ENCODE measurements at regions not wholly inside any gene's neighbourhood (a gene's known extent, or its start where the extent isn't known, plus 50 kb on each side); places are given as distances from the start of the nearest gene placed in this dataset.

DNA sequence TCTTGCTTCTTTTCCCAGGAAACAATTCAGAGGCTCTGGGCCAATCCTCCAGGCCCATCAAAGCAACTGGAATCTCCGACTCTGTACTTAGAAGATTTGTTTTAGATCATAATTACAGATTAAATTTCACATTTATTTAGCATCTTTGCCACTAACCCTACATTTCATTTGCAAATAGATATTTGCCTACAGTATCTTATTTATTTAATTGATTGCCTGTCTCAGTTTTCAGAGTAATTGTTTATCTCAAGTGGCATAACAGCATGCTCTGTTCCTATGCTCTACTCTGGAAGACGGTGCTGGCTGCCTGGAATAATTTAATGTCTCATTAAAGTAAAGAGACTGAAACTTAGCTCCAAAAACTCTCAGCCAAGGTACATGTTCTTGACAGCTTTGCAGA lies 213.4 kb downstream of the HNMT start:
- DNase-seq (ENCODE audit: low read depth): no peak

GRCh38 chr2:138180692-138181386 lies 216.6 kb downstream of the HNMT start:
- DNase-seq (ENCODE audit: low read depth): no peak

DNA sequence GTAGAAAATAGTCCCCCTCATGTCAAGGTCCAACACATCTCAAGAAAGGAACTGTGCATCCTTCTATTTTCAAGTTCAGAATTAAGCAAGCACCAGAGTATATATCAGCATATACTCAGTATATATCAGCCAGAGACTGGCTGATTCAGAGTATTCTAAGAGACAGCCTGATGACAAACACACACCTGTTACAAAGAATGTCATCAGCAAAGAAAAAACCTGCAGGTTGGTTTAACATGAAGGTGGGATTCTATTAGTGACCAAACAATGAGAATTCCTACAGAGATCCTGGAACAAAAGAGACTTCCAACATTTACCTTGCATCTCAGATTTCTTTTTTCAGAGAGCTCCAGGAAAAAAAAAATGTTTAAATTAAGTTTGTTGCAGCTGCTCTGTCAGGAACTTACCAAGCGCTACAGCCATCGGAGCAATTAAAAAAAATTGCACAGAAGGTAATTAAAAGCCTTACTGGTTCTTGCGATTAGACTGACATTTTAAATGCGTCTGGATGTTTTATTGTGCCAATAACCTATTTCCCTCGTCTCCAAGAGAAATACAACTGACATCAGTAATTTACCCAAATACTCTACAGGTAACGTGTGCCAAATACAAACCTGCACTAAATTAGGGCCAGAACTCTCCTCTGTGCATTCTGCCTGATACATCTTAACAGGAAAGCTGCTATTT lies 218.1 kb downstream of the HNMT start:
- no peak for DNase-seq (ENCODE audit: low read depth)

DNA sequence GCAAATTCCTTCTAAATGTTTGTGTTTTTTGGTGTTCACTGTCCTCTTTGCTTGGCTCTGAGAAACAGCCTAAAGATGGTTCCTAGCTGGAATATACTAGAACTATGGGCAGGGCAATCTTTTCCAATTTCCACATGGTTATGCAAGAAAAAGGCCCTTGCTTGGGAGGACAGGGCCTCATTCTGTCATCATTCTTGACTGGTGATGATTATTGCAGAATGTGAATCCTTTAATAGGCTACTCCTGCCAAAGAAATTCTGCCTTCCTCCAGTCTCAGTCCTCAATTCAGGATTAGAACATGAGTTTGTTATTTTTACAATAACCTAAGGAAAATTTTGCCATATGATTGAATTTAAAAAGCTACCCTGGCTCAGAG lies 218.7 kb downstream of the HNMT start:
- peak; percentile 20 for DNase-seq (ENCODE audit: low read depth)

DNA sequence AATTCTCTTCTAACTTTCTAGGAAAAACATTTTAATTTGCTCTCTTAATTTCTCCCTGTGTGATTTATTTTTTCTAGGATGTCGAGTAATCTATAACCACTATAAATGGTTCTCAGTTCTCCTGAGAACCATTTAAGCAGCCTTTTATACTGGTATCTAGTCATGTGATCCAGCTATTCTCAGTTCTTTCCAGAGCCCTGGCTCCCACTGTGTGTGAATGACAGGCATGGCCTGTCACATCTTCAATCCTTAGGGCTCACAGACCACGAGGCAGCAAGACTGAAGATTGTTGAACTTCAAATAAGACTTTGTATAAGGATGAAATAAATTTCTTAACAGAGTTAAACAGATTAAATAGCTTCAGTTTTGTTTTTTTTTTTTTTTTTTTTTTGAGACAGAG lies 219.4 kb downstream of the HNMT start:
- no peak for DNase-seq (ENCODE audit: low read depth)

GRCh38 chr2:138184428-138184827 lies 220.2 kb downstream of the HNMT start:
- DNase-seq (ENCODE audit: low read depth): no peak

GRCh38 chr2:138185827-138186226 lies 221.6 kb downstream of the HNMT start:
- no peak for DNase-seq (ENCODE audit: low read depth)

DNA sequence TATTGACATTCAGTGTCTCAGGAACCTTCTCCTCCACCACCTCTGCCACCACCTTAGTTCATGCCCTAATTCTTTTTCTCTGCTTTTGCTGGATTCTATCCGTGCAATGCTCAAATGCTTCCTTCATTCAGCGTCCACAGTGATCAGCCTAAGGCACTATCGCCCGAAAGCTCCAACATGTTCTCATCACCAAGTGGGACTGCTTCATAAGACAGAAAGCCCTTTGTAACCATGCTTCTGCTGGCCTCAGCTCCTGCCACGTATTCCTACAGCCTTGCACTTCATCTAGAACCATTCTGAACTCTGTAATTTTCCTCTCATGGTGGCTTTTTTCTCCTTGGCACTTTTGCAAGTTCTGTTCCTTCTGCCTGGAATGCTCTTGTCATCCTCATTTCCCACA lies 222.9 kb downstream of the HNMT start:
- no peak for DNase-seq (ENCODE audit: low read depth)

DNA sequence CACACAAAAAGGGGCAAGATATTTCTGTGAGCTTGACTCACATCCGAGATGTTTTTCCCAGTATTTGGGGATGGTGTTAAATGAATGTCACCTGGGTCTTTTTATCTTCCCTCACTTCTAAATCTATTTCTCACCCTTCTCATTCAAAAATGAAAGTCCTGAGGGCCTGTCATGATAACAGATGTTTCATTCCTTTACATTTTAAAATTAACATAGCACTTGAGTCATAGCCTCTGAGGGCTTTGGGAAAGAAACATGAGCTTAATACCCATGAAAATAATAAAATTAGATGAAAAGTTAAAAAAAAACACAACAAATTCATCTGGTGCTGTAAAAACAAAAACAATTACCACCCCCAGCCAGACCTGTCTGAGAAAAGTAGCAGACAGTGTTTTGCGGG lies 226.7 kb downstream of the HNMT start:
- no peak for DNase-seq (ENCODE audit: low read depth)

GRCh38 chr2:138193416-138194213 lies 229.3 kb downstream of the HNMT start:
- no peak for DNase-seq (ENCODE audit: low read depth)

DNA sequence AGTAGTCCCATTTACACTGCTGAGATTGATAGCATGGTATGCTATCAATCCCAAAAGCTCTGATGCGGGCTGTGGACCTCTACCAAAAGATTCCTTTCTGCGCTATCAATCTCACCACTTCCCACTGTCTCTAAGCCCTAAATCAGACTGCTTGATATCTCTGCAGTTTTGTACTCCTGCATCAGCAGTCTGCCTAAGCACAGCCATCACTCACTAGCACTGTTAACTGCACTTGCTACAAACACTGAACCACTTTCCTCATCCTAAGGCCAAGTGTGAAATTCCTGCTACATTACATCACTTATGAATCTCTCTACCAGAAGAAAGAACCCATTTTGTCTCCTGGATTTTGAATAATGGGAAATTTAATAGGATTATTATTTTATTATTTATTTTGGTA lies 237.0 kb downstream of the HNMT start:
- no peak for DNase-seq (ENCODE audit: low read depth)

DNA sequence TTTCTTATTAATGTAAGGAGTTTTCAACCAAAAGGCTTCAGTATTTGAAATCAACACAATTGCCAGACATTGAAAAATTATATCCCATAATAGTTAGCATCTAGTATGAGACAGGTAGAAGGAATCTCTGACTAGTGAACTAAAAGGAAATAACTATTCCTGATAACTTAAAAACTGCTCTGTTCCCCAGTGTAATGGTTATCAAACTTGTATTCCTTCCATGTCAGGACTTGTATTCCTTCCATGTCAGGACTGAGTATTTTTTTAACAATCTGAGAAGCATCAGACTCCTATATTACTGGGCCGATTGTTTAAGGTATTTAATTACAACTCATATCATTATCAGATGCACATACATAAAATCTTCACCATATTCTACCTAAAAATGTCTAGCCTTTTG lies 238.5 kb downstream of the HNMT start:
- no peak for DNase-seq (ENCODE audit: low read depth)

GRCh38 chr2:138205281-138205680 lies 241.0 kb downstream of the HNMT start:
- DNase-seq (ENCODE audit: low read depth): no peak

GRCh38 chr2:138207074-138207930 lies 243.0 kb downstream of the HNMT start:
- DNase-seq (ENCODE audit: low read depth): no peak

DNA sequence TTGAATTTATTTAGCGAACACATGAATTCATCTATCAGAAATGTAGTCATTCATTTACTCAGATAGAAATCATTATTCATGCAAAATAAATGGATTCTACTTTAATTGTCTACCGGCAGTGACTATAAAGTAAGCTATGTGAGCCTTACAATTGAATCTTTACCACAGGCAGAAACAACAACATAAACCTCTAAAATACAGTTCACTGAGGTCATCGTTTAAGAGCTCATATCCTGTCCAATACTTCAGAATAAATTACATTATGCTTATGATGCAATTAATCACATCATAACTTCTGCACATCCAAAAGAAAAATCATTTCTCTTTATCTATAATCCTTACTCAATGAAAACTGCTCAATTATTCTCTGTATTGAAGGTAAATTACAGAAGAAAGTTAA lies 244.7 kb downstream of the HNMT start:
- DNase-seq (ENCODE audit: low read depth): no peak

DNA sequence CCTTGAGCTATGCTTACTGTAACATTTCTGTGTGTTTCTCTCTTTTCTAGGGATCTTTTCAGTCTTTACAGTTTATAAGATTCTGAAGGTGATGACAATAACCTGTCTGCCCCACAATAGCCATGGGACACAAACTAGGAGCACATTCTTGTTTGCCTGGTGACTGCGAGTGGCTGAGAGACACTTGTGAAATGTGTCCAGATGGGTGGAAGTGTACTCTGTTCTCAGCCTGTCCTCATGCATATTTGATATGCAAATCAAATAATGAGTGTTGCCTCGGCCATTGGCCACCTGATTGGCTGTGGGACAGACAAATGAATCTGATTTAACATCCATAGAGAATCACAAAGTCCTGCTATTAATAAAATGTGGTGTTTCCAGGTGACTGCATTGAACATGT lies 246.2 kb downstream of the HNMT start:
- DNase-seq (ENCODE audit: low read depth): no peak

GRCh38 chr2:138212434-138212833 lies 248.2 kb downstream of the HNMT start:
- DNase-seq (ENCODE audit: low read depth): no peak

DNA sequence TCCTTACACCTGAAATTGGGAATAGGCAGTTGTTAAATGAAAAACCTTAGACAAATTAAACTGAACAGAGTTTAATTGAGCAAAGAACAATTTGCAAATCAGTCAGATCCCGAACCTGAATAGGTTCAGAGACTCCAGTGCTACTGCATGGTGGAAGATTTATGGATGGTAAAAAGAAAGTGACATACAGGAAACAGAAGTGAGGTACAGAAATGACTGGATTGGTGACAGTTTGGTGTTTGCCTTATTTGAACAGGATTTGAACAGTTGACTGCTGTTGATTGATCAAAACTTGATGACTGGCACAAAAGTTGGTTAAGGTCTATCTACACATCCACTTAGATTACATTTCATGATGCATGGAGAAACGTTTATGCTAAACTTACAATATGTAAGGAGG lies 248.8 kb downstream of the HNMT start:
- DNase-seq (ENCODE audit: low read depth): no peak

DNA sequence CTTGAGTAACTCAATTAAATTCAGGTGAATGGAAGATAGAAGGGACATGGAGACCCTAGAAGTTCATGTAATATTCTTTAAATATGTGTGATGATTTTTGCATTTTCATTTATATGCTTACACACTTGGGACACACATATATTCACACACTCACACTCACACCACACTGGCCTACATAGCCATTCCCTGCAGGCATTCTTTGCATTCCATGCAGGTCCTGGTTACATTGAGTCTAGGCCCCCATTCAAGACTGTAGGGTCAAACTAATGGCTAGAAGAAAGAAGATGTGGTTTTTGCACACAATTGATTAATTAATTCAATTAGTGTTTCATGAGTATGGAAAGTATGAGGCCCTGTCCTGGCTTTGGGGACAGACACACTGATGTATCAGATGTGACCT lies 249.4 kb downstream of the HNMT start:
- no peak for DNase-seq (ENCODE audit: low read depth)

DNA sequence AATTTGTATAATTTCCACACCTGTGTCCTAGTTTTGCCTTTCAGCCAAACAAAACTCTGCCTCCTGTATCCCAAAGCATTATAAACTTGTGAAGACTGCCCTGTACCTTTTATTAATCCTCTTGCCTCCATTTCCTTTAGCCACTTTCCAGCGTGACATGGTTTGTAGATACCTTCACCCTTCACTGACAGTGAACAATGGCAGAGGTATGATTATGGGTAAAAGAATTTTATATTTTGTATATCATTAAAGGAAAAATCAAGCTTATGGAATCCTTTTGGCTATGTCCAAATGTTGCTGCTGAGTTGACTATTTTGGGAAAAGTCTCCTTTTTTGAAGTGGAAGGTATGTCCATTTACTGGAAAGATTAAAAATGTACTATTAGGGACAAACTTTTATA lies 251.7 kb downstream of the HNMT start:
- DNase-seq (ENCODE audit: low read depth): no peak

DNA sequence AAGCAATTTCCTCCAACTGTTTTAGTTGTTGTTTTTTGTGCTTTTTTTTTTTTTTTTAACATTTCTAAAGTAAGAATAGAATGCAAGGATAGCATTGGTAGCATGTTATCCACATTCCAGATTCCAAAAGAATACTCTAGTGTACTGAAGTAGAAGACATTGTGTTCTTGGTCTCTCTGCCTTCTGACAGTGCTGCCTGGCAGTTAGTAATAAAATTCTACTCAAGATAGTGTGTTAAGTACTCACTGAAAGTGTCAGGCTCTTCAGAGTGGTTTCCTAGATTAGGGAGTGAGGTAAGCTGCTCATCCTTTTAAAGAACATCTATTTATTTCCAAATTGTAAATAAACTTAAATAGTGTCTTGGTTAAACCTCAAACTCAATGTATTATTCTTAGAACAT lies 253.7 kb downstream of the HNMT start:
- no peak for DNase-seq (ENCODE audit: low read depth)

- DNase-seq (ENCODE audit: low read depth): no peak
Measured at GRCh38 chr2:138218397-138218796, 254.1 kb downstream of the HNMT start.
